HTR-8/SVneo (cell line): ENCODE measurements at regions not wholly inside any gene's neighbourhood (a gene's known extent, or its start where the extent isn't known, plus 50 kb on each side); places are given as distances from the start of the nearest gene placed in this dataset.
"Not testable (repeated sequence)": the region's sequence is repeated elsewhere in the genome, so short reads cannot be mapped to it uniquely, and the experiment has no call there.

Source experiments
- DNase-seq: peaks from one replicate; pipeline ENCODE4 v3.0.0; 2011; ENCODE audit warnings: low spot score, mixed read lengths; ENCODE audit not compliant: insufficient read length
- FAIRE-seq: peaks from 2 replicates; lab custom pipeline; 2011; peaks lifted over from hg19 to GRCh38; lab: Jason Lieb, UNC

DNA sequence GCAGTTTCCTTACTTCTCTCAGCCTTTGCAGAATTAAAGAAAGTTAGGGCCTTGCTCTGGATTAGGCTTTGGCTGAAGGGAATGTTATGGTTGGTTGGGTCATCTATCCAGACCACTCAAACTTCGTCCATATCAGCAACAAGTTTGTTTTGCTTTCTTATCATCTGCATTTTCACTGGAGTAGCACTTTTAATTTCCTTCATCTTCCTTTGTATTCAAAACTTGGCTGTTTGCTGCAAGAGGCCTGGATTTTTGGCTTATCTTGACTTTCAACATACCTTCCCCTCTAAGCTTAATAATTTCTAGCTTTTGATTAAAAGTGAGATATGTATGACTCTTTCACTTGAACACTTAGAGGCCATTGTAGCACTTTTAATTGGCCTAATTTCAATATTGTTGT lies 126.7 kb upstream of the CENPE start:
- no peak for FAIRE-seq
- DNase-seq, result no peak

DNA sequence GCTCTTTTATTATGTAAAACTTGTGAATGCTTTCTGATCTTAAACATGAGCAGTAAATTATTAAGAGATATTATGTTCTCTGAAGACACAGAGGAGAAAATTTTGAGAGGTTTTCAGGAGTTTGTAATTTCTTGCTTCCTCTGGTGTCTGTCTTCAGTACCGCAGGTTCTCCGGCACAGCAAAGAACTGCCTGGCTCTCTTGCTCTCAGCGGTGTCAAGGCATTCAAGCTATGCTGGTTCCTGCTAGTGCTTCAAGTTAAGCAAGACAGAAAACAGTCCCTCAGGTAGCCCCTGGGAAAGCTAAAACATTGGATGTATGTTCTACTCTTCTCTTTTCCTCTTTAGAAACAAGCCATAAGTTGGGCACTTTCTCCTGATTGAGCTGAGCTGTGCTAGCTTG lies 120.2 kb upstream of the CENPE start:
- FAIRE-seq (no peak), DNase-seq (no peak)

DNA sequence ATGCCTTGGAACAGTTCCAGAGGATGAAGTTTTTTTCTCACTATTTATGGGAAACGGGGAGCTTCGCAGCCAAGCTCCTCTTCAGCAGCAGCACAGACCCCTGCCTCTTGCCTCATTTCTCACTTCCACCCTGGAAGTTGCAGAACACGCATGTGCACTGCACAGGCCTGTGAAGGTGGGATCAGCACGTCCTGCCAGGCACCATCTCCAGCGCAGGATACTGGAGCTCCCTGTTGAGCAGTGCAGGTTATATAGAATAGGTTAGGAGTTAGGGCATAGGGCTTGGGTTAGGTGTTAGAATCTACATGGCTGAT lies 110.1 kb upstream of the CENPE start:
- FAIRE-seq, result no peak
- no peak for DNase-seq

DNA sequence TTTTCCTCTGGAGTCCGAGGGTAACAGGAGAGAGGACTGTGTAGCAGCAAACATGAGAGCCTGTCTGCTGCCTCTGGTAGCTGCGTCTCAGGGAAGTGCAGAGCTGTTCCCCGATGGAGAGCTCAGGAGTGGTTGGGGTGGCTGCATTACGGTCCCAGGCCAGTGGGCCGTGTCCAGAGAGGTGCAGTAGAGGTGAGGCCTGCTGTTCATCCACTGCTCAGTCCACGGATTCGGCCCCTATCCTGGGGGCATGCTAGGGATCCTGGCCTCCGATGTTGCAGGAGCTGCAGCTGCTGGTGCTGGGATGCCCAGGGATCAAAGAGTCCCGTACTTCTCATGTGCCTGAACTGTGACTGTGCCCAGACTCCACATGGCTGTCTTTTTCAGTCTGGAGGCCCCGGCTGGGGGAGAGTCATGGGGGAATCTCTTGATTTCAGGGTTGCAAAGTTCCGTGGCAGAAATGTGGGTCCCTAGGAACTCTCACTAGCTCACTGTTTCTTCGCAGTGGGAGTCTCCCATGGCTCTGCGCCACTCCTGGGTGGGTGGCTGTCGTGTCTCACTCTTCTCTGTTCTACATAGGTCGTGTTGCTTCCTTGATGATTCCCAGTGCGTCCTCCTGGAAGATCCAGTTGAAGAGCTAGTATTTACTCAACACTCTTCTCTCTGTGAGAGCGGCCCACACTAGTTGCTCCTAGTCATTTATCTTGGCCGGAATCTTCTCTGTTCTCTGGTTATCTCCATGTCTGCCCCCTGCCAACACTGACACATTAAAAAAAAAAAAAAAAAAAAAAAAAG lies 109.5 kb upstream of the CENPE start:
- DNase-seq (no peak), FAIRE-seq (no peak)

DNA sequence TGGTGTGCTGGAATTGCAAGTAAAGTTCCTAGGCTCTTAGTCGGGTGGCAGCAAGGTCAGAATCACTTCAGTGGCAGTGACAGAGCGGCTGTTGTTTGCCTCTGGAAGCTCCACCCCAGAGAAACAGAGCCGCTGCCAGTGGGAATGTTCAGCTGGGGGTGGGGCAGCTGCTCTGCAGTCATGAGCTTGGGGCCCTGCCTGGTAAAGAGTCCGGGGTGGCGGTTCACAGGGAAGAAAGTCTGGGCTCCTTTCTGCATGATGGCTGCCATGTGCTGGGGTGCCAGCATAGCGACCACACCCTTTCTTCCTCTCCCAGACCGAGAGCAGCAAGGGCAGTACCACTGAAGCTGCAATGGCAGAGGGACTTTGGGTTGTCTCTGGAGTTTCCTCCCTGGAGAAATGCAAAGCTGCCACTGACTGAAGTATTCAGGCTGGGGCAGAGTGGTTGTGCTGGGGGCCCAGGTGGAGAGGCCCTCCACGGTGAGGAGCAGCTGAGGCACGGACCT lies 108.8 kb upstream of the CENPE start:
- DNase-seq (no peak), FAIRE-seq (no peak)

DNA sequence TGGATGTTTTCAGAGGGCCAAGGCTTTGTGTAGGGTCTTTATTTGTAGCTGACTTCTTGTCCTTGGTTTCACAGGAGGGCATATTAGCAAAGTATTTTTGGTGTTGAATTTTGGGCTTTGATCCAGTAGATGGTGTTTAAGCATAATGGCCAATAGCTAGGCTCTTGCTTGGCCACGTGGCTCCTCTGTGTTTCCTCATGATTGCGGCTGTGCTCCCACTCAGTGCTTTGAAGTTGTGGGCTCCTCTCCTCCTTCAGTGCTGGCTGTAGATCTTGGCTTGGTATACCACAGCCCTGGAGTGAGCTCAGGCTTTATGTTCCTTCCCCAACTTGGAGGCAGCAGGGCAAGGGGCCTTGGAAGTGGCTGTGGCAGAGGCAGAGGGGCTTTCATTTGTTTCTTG lies 107.2 kb upstream of the CENPE start:
- DNase-seq (no peak), FAIRE-seq (no peak)

DNA sequence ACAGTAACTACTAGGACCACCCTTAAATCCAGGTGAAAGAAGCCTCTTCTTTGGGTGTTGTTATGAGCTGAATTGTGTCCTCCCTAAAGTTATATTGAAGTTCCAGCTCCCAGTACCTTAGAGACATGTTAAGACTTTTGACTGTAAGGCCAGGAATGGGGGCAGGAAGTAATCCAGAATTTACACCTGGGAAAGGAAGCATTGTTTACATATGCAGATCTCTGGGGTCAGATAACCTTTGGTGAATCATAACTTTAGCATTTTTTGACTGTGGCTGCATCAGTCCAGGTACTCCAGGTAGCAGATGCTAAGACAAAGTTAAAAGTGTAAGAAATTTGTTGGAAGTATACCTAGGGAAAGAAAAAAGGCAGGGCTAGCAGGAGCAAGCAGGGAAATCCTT lies 104.9 kb upstream of the CENPE start:
- FAIRE-seq (no peak), DNase-seq (no peak)

DNA sequence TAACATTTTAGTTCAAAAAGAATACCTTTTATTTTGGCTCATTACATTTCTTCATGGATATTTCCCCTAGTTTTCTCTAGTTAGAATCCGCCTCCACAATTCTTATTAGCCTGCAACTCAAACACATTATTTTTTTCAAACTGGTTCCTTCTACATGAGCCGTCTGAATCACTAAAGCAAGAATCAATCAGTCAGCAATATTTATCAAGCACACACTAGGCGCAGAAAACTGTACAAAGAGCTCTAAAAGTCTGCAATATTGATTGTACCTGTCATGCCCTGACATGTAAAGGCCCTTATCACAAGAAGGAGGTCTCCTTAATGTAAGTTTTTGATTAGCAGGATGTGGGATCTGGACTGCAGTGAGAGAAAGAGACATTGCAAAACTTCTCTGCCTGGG lies 94.8 kb upstream of the CENPE start:
- no peak for FAIRE-seq

DNA sequence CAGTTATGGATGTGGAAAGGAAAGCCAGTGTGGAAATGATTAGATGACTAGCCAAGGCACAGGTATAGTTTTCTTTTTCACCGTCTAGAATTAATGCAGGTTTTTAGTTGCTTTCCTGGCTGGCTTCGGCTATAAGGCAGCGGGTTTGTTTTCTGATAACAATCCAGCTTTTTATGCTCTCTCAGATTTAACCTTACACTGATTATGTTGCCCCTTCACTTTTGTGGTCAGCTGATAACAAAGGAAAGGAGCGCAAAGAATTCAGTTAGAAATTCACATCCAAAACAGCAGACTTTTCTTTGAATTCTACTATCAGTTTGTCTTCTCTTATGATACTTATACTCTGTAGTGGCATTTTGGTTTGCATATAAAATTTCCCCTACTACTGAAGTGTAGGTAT lies 94.2 kb upstream of the CENPE start:
- no peak for DNase-seq
- FAIRE-seq, result no peak

More for the DNA sequence above, 94.8 kb upstream of the CENPE start:
- DNase-seq, result no peak

DNA sequence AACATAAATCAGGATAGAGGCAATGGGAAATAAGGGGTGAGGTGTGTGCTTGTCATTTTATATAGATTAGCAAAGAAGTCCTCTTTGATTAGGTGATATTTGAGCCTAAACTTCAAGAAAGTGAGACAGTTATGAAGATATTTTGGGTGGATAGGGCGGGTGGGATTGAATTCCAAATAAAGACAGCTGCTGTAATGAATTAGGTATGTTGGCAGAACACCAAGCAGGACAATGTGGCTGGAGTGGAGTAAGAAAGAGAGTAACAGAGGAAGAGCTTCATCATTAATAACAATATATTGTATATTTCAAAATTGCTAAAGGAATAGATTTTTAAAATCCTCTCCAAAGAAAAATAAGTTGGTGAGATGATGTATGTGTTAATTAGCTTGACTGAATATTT lies 91.0 kb upstream of the CENPE start:
- DNase-seq, result no peak
- no peak for FAIRE-seq

DNA sequence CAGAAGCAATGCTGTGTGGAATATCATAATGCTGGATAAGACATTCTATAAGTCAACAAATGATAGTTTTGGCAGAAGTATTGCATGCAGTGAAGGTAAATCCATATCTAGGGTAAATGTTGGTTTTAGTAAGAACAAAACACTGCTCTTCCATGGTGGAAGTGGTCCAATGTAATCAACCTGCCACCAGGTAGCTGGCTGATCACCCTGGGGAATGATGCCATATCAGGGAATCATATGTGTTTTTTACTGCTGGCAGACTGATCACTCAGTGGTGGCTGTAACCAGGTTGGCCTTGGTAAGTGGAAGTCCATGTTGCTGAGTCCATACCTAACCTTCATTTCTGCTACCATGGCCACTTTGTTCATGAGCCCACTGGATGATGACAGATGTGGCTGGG lies 74.0 kb upstream of the CENPE start:
- FAIRE-seq, result no peak
- DNase-seq, result no peak

DNA sequence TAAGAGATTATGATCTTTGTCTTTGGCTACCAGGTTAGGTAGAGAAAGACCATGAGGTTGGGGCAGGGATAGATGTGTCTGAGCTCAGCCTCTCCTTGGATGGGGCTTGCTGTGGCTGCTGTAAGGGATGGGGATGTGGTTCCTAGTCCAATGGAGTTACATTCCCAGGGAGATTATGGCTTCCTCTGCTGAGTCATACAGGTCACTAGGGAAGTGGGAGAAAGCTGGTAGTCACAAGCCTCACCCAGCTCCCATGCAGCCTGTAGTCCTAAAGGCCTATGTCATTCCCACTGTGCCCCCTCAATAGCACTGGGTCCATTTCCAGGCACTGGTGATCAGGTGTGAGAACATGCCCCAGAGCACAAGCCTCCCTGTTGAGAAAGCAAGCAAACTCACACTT lies 70.6 kb upstream of the CENPE start:
- DNase-seq (no peak), FAIRE-seq (no peak)

DNA sequence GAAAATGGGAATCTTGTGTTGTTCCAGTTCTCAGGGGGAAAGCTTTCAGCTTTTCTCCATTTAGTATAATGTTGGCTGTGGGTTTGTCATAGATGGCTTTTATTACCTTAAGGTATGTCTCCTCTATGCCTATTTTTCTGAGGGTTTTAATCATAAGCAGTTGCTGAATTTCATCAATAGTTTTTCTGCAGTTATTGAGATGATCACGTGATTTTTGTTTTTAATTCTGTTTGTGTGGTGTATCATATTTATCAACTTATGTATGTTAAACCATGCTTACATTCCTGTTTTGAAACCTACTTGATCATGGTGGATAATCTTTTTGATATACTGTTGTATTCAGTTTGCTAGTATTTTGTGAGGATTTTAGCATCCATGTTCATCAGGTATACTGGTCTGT lies 66.8 kb upstream of the CENPE start:
- FAIRE-seq (no peak), DNase-seq (no peak)

DNA sequence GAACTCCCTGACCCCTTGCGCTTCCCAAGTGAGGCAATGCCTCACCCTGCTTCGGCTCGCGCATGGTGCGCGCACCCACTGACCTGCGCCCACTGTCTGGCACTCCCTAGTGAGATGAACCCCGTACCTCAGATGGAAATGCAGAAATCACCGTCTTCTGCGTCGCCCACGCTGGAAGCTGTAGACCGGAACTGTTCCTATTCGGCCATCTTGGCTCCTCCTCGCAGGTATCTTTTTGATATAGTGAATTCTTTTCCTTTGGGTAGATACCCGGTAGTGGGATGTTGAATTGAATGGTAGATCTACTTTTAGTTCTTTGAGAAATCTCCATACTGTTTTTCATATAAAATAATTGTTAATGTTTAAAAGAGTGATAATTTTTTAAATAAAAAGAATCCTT lies 57.9 kb upstream of the CENPE start:
- not testable (repeated sequence) for FAIRE-seq, DNase-seq
